Neural crest cell (in vitro differentiated cells): ENCODE measurements at regions not wholly inside any gene's neighbourhood (a gene's known extent, or its start where the extent isn't known, plus 50 kb on each side); places are given as distances from the start of the nearest gene placed in this dataset.

Source experiments
- DNase-seq: peaks from one replicate; pipeline ENCODE4 v3.0.0; 2021; ENCODE audit warnings: low read depth, mixed read lengths, low spot score
- H3K27ac Mint-ChIP-seq: one replicate; pipeline ENCODE4 v1.8.0; 2021; ENCODE audit warnings: mild to moderate bottlenecking, mixed read lengths; ENCODE audit not compliant: unreplicated experiment
- H3K27me3 Mint-ChIP-seq: 2 replicates; pipeline ENCODE4 v1.8.0; 2021; ENCODE audit warnings: low read depth, mild to moderate bottlenecking, mixed read lengths
- H3K36me3 Mint-ChIP-seq: 2 replicates; pipeline ENCODE4 v1.8.0; 2021; ENCODE audit warnings: low read depth, mild to moderate bottlenecking, mixed read lengths
- H3K4me1 Mint-ChIP-seq: 2 replicates; pipeline ENCODE4 v1.8.0; 2021; ENCODE audit warnings: mixed read lengths
- H3K4me3 Mint-ChIP-seq: one replicate; pipeline ENCODE4 v1.8.0; 2021; ENCODE audit warnings: mild to moderate bottlenecking, mixed read lengths
- H3K9me3 Mint-ChIP-seq: 2 replicates; pipeline ENCODE4 v1.8.0; 2021; ENCODE audit warnings: mixed read lengths
- TF ChIP-seq, protein P1 (sequence below): fragments of 200-600 bp; sonication (generic); conservative IDR thresholded peaks from 2 replicates; pipeline ENCODE4 v1.5.0; 2021; ENCODE audit warnings: antibody characterized with exemption, mild to moderate bottlenecking

GRCh38 chr2:60318544-60318943, 234.9 kb downstream of the BCL11A start:
- Mint-ChIP-seq H3K9me3 (no peaks in the 10 kb centered on the region), H3K4me3 (no peak overlapping the region), H3K4me1 (peaks cover 50% of the 10 kb centered on the region), H3K27me3 (peaks cover 33% of the 10 kb centered on the region), H3K36me3 (no peaks in the 10 kb centered on the region), H3K27ac (no peak overlapping the region)
- TF ChIP-seq, protein P1, sequence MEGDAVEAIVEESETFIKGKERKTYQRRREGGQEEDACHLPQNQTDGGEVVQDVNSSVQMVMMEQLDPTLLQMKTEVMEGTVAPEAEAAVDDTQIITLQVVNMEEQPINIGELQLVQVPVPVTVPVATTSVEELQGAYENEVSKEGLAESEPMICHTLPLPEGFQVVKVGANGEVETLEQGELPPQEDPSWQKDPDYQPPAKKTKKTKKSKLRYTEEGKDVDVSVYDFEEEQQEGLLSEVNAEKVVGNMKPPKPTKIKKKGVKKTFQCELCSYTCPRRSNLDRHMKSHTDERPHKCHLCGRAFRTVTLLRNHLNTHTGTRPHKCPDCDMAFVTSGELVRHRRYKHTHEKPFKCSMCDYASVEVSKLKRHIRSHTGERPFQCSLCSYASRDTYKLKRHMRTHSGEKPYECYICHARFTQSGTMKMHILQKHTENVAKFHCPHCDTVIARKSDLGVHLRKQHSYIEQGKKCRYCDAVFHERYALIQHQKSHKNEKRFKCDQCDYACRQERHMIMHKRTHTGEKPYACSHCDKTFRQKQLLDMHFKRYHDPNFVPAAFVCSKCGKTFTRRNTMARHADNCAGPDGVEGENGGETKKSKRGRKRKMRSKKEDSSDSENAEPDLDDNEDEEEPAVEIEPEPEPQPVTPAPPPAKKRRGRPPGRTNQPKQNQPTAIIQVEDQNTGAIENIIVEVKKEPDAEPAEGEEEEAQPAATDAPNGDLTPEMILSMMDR, result peak; percentile 14
- no peak for DNase-seq

GRCh38 chr2:60317844-60318243, 235.6 kb downstream of the BCL11A start:
- Mint-ChIP-seq H3K36me3 (no peaks in the 10 kb centered on the region), H3K4me3 (no peak overlapping the region), H3K27me3 (peaks cover 33% of the 10 kb centered on the region), H3K27ac (no peak overlapping the region), H3K4me1 (peaks cover 46% of the 10 kb centered on the region), H3K9me3 (no peaks in the 10 kb centered on the region)
- TF ChIP-seq, protein P1, result no peak
- DNase-seq, result no peak

- Mint-ChIP-seq H3K4me1 (peaks cover 42% of the 10 kb centered on the region), H3K27ac (no peak overlapping the region), H3K9me3 (no peaks in the 10 kb centered on the region), H3K36me3 (no peaks in the 10 kb centered on the region), H3K4me3 (no peak overlapping the region), H3K27me3 (peaks cover 31% of the 10 kb centered on the region)
- TF ChIP-seq, protein P1, result no peak
- no peak for DNase-seq
Observed at GRCh38 chr2:60317034-60317386, 236.4 kb downstream of the BCL11A start.

DNA sequence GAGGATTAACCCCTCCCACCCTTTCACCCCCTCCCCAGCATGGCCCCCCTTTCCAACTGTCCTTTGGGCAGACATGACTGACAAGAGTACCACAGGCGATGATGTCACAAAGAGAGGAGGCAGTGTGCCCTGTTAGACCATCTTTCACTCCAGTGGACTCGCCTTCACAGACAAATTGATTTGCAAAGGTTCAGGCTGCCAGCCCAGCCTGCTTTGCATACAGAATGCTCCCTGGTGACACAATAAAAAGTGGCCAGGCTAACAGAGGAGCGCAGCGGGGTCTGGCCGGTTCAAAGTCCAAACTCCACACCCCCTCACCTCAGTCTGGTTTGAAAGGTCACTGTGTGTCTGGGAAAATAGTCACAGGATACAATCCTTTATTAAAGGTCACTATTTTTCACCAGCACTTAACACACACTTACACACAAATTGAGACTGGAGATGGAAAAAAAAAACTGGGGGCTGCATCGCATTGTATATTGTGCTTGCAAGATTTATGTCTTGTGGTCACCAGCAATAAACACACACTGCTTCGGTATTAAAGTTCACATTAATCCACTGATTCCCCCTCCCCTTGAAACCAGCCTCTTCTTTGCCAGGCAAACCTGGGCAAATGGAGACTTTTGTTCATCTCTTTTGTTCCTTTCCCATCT, 236.9 kb downstream of the BCL11A start:
- peaks cover 37% of the 10 kb centered on the region for H3K4me1 Mint-ChIP-seq
- peak overlapping the region; percentile 24 for H3K4me3 Mint-ChIP-seq
- peaks cover 31% of the 10 kb centered on the region for H3K27me3 Mint-ChIP-seq
- no peak overlapping the region for H3K27ac Mint-ChIP-seq
- TF ChIP-seq, protein P1, result no peak
- no peaks in the 10 kb centered on the region for H3K9me3 Mint-ChIP-seq
- peak; percentile 25 for DNase-seq
- H3K36me3 Mint-ChIP-seq, result no peaks in the 10 kb centered on the region

DNA sequence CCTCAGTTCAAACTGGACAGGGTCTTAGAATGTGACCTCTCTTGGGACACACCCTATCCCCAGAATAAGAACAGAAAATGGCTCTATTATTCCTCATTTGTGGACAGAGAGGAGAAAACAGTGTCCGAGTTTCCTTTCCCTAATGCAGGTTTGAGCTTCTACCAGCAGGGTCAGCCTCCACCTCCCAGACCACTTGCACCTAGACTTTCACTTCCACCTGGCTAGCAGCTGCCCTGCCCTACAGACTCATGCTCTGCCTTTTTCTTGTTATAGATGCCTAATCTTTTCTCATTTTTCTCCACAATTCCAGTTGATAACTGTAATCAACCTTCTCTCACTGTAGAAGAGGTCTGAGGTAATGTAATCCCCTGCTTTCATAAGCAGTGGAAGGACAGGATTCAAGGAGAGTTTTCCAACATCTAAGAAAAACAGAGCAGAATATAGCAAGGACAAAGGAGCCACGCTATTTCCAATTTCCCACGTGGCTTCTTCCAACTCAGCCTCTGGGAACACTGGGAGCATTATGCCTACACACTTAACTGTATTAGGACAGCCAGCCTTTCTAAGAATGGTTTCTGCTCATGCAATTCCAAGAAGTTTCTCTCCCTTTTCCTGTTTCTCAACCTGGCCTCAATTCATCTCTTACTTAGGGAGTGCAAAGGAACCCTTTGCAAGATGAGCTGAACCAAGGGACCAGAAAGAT, 239.8 kb downstream of the BCL11A start:
- Mint-ChIP-seq H3K9me3 (no peaks in the 10 kb centered on the region), H3K4me1 (peaks cover 31% of the 10 kb centered on the region), H3K27me3 (peaks cover 20% of the 10 kb centered on the region), H3K4me3 (no peak overlapping the region), H3K27ac (no peak overlapping the region), H3K36me3 (no peaks in the 10 kb centered on the region)
- TF ChIP-seq, protein P1, result no peak
- DNase-seq, result no peak
